HCT116 (cell line): ENCODE measurements at regions not wholly inside any gene's neighbourhood (a gene's known extent, or its start where the extent isn't known, plus 50 kb on each side); places are given as distances from the start of the nearest gene placed in this dataset.

Source experiments
- ATAC-seq: fragments of 200-7000 bp; cut with Tn5 transposase; 2 replicates; pipeline ENCODE4 v1.9.1; 2020; ENCODE audit warnings: mild to moderate bottlenecking, moderate library complexity
- BruUV-seq: library from RNA; stranded (reverse); fragments of 400-500 nt; replicated peaks from 2 replicates; lab custom pipeline; 2021; lab: Mats Ljungman, UMichigan
- CTCF ChIA-PET: fragments of 300-600 bp; sonication (Branson Sonifier 250); formaldehyde crosslinking; loops from one replicate; lab custom pipeline; 2021; ENCODE audit warnings: antibody characterized with exemption; lab: Charles Lee
- POLR2A ChIA-PET: fragments of 300-600, 350-600 bp; sonication (Branson Sonifier 250); formaldehyde crosslinking; loops from one replicate; lab custom pipeline; 2021; ENCODE audit warnings: antibody characterized with exemption; lab: Charles Lee
- RAD21 ChIA-PET, 2 experiments: fragments of 300-600 bp; sonication (Branson Sonifier 250); formaldehyde crosslinking; loops; one replicate each; lab custom pipeline; 2023; ENCODE audit warnings: low total read pairs in 2 of 2; ENCODE audit not compliant: uncharacterized antibody in 2 of 2, unreplicated experiment in 2 of 2, low non-redundant PET in 1 of 2; lab: Charles Lee
- DNase-seq: peaks from one replicate; pipeline ENCODE4 v3.0.0-alpha.2; 2010; ENCODE audit warnings: low read depth, low spot score
- H2AFZ ChIP-seq: fragments of 200-600 bp; shearing (Covaris generic), sonication (generic); 2 replicates; pipeline ENCODE4 v1.6.1; 2017; ENCODE audit warnings: low read depth, mixed run types, mixed read lengths, antibody characterized with exemption, low read length; ENCODE audit not compliant: poor library complexity, severe bottlenecking
- H3K27ac ChIP-seq: 2 replicates; pipeline ENCODE4 v1.5.1; 2012; ENCODE audit warnings: low read depth, low read length
- H3K27me3 ChIP-seq: fragments of 200-600 bp; sonication (generic); 2 replicates; pipeline ENCODE4 v1.6.1; 2016; ENCODE audit warnings: mixed run types, low read length, mixed read lengths; ENCODE audit not compliant: insufficient read depth
- H3K36me3 ChIP-seq, 2 experiments: fragments of 200-500 bp in 1 of 2; fragments of 200-600 bp in 1 of 2; sonication (Bioruptor generic) in 1 of 2; sonication (generic) in 1 of 2; 2 replicates each; pipeline versions ENCODE4 v1.5.1 to v1.6.1; 2014 to 2016; ENCODE audit warnings: low read length in 2 of 2, inconsistent platforms in 1 of 2, mixed read lengths in 1 of 2, mixed run types in 1 of 2; ENCODE audit not compliant: insufficient read depth in 2 of 2, control insufficient read depth in 1 of 2
- H3K4me1 ChIP-seq, 2 experiments: fragments of 200-600 bp in 1 of 2; sonication (generic) in 1 of 2; 2 replicates each; pipeline versions ENCODE4 v1.5.1 to v1.6.1; 2012 to 2017; ENCODE audit warnings: low read length in 2 of 2, inconsistent platforms in 1 of 2, mild to moderate bottlenecking in 1 of 2, mixed read lengths in 1 of 2, mixed run types in 1 of 2, moderate library complexity in 1 of 2; ENCODE audit not compliant: insufficient read depth in 2 of 2, control insufficient read depth in 1 of 2
- H3K4me2 ChIP-seq: fragments of 200-600 bp; sonication (generic); 2 replicates; pipeline ENCODE4 v1.6.1; 2017; ENCODE audit warnings: mixed run types, low read length, mixed read lengths
- H3K4me3 ChIP-seq, 2 experiments: fragments of 200-600 bp in 1 of 2; sonication (generic) in 1 of 2; replicated peaks in 1 of 2; 2 replicates each; pipeline ENCODE4 v1.5.1; 2011 to 2016; ENCODE audit warnings: low read length in 2 of 2, control low read depth in 1 of 2, low read depth in 1 of 2, mild to moderate bottlenecking in 1 of 2, mixed read lengths in 1 of 2, mixed run types in 1 of 2
- H3K79me2 ChIP-seq: fragments of 200-600 bp; sonication (generic); 2 replicates; pipeline ENCODE4 v1.6.1; 2017; ENCODE audit warnings: mild to moderate bottlenecking, mixed run types, low read length, moderate library complexity, mixed read lengths; ENCODE audit not compliant: insufficient read depth
- H3K9ac ChIP-seq: fragments of 200-600 bp; sonication (generic); 2 replicates; pipeline ENCODE4 v1.6.1; 2016; ENCODE audit warnings: low read length, mixed read lengths
- H3K9me2 ChIP-seq: fragments of 200-600 bp; sonication (generic), shearing (Covaris generic); 2 replicates; pipeline ENCODE4 v1.6.1; 2017; ENCODE audit warnings: mixed run types, mild to moderate bottlenecking, moderate library complexity; ENCODE audit not compliant: insufficient read depth
- H3K9me3 ChIP-seq, 2 experiments: fragments of 200-500 bp in 1 of 2; fragments of 200-600 bp in 1 of 2; sonication (Bioruptor generic) in 1 of 2; sonication (generic) in 1 of 2; 2 replicates each; pipeline ENCODE4 v1.6.1; 2014 to 2017; ENCODE audit warnings: low read length in 2 of 2, mixed read lengths in 2 of 2, inconsistent platforms in 1 of 2, low read depth in 1 of 2, mild to moderate bottlenecking in 1 of 2, mixed run types in 1 of 2, moderate library complexity in 1 of 2; ENCODE audit not compliant: control insufficient read depth in 1 of 2, insufficient read depth in 1 of 2
- H4K20me1 ChIP-seq: fragments of 200-600 bp; sonication (generic), shearing (Covaris generic); 2 replicates; pipeline ENCODE4 v1.6.1; 2017; ENCODE audit warnings: mixed run types, mild to moderate bottlenecking, moderate library complexity; ENCODE audit not compliant: insufficient read depth
- ELF1 ChIP-seq: IDR thresholded peaks from 2 replicates; pipeline ENCODE4 v1.6.1; 2012; ENCODE audit warnings: low read depth, borderline replicate concordance
- JUND ChIP-seq: IDR thresholded peaks from 2 replicates; pipeline ENCODE4 v1.6.1; 2012
- REST ChIP-seq: IDR thresholded peaks from 2 replicates; pipeline ENCODE4 v1.6.1; 2012; ENCODE audit warnings: low read depth
- SP1 ChIP-seq: IDR thresholded peaks from 2 replicates; pipeline ENCODE4 v1.6.1; 2012; ENCODE audit warnings: low read depth
- YY1 ChIP-seq: IDR thresholded peaks from 2 replicates; pipeline ENCODE4 v1.6.1; 2011; ENCODE audit warnings: low read length, low read depth, moderate library complexity, mild to moderate bottlenecking; ENCODE audit not compliant: insufficient replicate concordance; ENCODE audit errors: extremely low read depth
- ZBTB33 ChIP-seq: IDR thresholded peaks from 2 replicates; pipeline ENCODE4 v1.6.1; 2011; ENCODE audit warnings: mild to moderate bottlenecking, low read length, moderate library complexity; ENCODE audit not compliant: insufficient replicate concordance; ENCODE audit errors: extremely low read depth
- intact Hi-C: fragments of 100-400 bp; cut with micrococcal nuclease; formaldehyde crosslinking; loops from 2 replicates; pipeline ENCODE4 v1.10.0; 2022

- Histone ChIP-seq H3K9me3 (no peaks in the 10 kb centered on the region), H3K36me3 (no peaks in the 10 kb centered on the region), H3K79me2 (no peaks in the 10 kb centered on the region), H3K4me2 (no peak overlapping the region), H4K20me1 (no peaks in the 10 kb centered on the region), H3K9ac (no peak overlapping the region), H3K27ac (no peak overlapping the region), H3K27me3 (no peaks in the 10 kb centered on the region), H3K4me3 (no peak overlapping the region), H3K4me1 (no peaks in the 10 kb centered on the region), H2AFZ (no peak overlapping the region), H3K9me2 (no peaks in the 10 kb centered on the region)
- intact Hi-C loops, result no loop called here
- ATAC-seq (no peak), DNase-seq (no peak)
- ChIA-PET POLR2A (no interaction called here), RAD21 (no interaction called here), CTCF (no interaction called here)
- BruUV-seq, result no TSS peak
- no peak for TF ChIP-seq SP1
- no peak for TF ChIP-seq YY1
- no peak for TF ChIP-seq ELF1
- TF ChIP-seq JUND, result no peak
- TF ChIP-seq ZBTB33, result no peak
- TF ChIP-seq REST, result no peak
Observed at GRCh38 chr3:109882144-109882543, 544.8 kb upstream of the DPPA4 start.
